Mesenchymal stem cell (in vitro differentiated cells and primary cell): ENCODE measurements at regions not wholly inside any gene's neighbourhood (a gene's known extent, or its start where the extent isn't known, plus 50 kb on each side); places are given as distances from the start of the nearest gene placed in this dataset.

Source experiments
- DNase-seq: peaks from one replicate; pipeline ENCODE4 v3.0.0-alpha.2; 2013
- H2AFZ ChIP-seq: one replicate; pipeline ENCODE4 v1.6.1; 2013; ENCODE audit warnings: low read depth, mild to moderate bottlenecking, control low read depth, inconsistent platforms, low read length, moderate library complexity
- H2AK5ac ChIP-seq: 2 replicates; pipeline ENCODE4 v1.6.1; 2013; ENCODE audit warnings: low read length, moderate library complexity, mild to moderate bottlenecking, inconsistent platforms; ENCODE audit not compliant: severe bottlenecking
- H2BK120ac ChIP-seq: one replicate; pipeline ENCODE4 v1.6.1; 2013; ENCODE audit warnings: low read depth, mild to moderate bottlenecking, inconsistent platforms, low read length, moderate library complexity
- H2BK12ac ChIP-seq, 2 experiments: one replicate each; pipeline ENCODE4 v1.6.1; 2013; ENCODE audit warnings: inconsistent platforms in 2 of 2, low read length in 2 of 2, mild to moderate bottlenecking in 2 of 2, moderate library complexity in 2 of 2, control low read depth in 1 of 2
- H2BK15ac ChIP-seq: one replicate; pipeline ENCODE4 v1.6.1; 2013; ENCODE audit warnings: mild to moderate bottlenecking, low read depth, inconsistent platforms; ENCODE audit not compliant: poor library complexity, severe bottlenecking
- H2BK5ac ChIP-seq: 2 replicates; pipeline ENCODE4 v1.6.1; 2013; ENCODE audit warnings: low read depth, mild to moderate bottlenecking, low read length, control low read depth, inconsistent platforms; ENCODE audit not compliant: poor library complexity, severe bottlenecking
- H3K14ac ChIP-seq, 2 experiments: one replicate each; pipeline ENCODE4 v1.6.1; 2013; ENCODE audit warnings: inconsistent platforms in 2 of 2, low read length in 2 of 2, control low read depth in 1 of 2, mild to moderate bottlenecking in 1 of 2, moderate library complexity in 1 of 2
- H3K18ac ChIP-seq, 2 experiments: one replicate each; pipeline ENCODE4 v1.6.1; 2013; ENCODE audit warnings: inconsistent platforms in 2 of 2, low read length in 2 of 2, control low read depth in 1 of 2, low read depth in 1 of 2, mild to moderate bottlenecking in 1 of 2
- H3K23ac ChIP-seq, 2 experiments: one replicate each; pipeline ENCODE4 v1.6.1; 2013; ENCODE audit warnings: inconsistent platforms in 2 of 2, low read length in 2 of 2, mild to moderate bottlenecking in 2 of 2, moderate library complexity in 2 of 2, control low read depth in 1 of 2
- H3K27ac ChIP-seq: 2 replicates; pipeline ENCODE4 v1.5.1; 2013; ENCODE audit warnings: mild to moderate bottlenecking, moderate library complexity, low read length, control low read depth, inconsistent platforms; ENCODE audit not compliant: poor library complexity, severe bottlenecking
- H3K27me3 ChIP-seq, 2 experiments: 2 replicates each; pipeline versions ENCODE4 v1.6.1 to v1.7.0; 2013; ENCODE audit warnings: low read length in 2 of 2, mild to moderate bottlenecking in 2 of 2, moderate library complexity in 2 of 2, control low read depth in 1 of 2, inconsistent platforms in 1 of 2; ENCODE audit not compliant: control insufficient read depth in 1 of 2, insufficient read depth in 1 of 2
- H3K36me3 ChIP-seq, 2 experiments: 2 replicates each; pipeline versions ENCODE4 v1.6.1 to v1.7.0; 2013; ENCODE audit warnings: low read length in 2 of 2, control low read depth in 1 of 2, inconsistent platforms in 1 of 2, low read depth in 1 of 2, mild to moderate bottlenecking in 1 of 2; ENCODE audit not compliant: insufficient read depth in 2 of 2, control insufficient read depth in 1 of 2
- H3K4ac ChIP-seq, 2 experiments: one replicate each; pipeline ENCODE4 v1.6.1; 2013; ENCODE audit warnings: inconsistent platforms in 2 of 2, low read length in 2 of 2, mild to moderate bottlenecking in 2 of 2, moderate library complexity in 2 of 2, control low read depth in 1 of 2, low read depth in 1 of 2
- H3K4me1 ChIP-seq: 2 replicates; pipeline ENCODE4 v1.6.1; 2013; ENCODE audit warnings: low read depth, low read length, control low read depth; ENCODE audit not compliant: control insufficient read depth, insufficient read depth
- H3K4me2 ChIP-seq: 2 replicates; pipeline ENCODE4 v1.6.1; 2013; ENCODE audit warnings: low read length, mild to moderate bottlenecking, inconsistent platforms; ENCODE audit not compliant: poor library complexity, severe bottlenecking
- H3K4me3 ChIP-seq, 2 experiments: 2 replicates each; pipeline versions ENCODE4 v1.5.1 to v1.7.0; 2013; ENCODE audit warnings: low read length in 2 of 2, mild to moderate bottlenecking in 2 of 2, control low read depth in 1 of 2, low read depth in 1 of 2; ENCODE audit not compliant: insufficient read depth in 1 of 2
- H3K79me1 ChIP-seq: replicated peaks from 2 replicates; pipeline ENCODE4 v1.6.1; 2013; ENCODE audit warnings: mild to moderate bottlenecking, control low read depth, low read length, inconsistent platforms; ENCODE audit not compliant: poor library complexity, severe bottlenecking
- H3K9ac ChIP-seq: 2 replicates; pipeline ENCODE4 v1.7.0; 2013; ENCODE audit warnings: mild to moderate bottlenecking, low read length, moderate library complexity
- H3K9me3 ChIP-seq: 2 replicates; pipeline ENCODE4 v1.7.0; 2013; ENCODE audit warnings: mild to moderate bottlenecking, low read length; ENCODE audit not compliant: control insufficient read depth
- H4K8ac ChIP-seq: one replicate; pipeline ENCODE4 v1.6.1; 2013; ENCODE audit warnings: inconsistent platforms, mild to moderate bottlenecking, low read length, moderate library complexity
- H4K91ac ChIP-seq: one replicate; pipeline ENCODE4 v1.6.1; 2013; ENCODE audit warnings: mild to moderate bottlenecking, low read length, inconsistent platforms
- WGBS: methylation state at CpG from one replicate; pipeline ENCODE4 v1.1.7; 2013; ENCODE audit warnings: mixed read lengths; 5-methylcytosine and 5-hydroxymethylcytosine counted together

DNA sequence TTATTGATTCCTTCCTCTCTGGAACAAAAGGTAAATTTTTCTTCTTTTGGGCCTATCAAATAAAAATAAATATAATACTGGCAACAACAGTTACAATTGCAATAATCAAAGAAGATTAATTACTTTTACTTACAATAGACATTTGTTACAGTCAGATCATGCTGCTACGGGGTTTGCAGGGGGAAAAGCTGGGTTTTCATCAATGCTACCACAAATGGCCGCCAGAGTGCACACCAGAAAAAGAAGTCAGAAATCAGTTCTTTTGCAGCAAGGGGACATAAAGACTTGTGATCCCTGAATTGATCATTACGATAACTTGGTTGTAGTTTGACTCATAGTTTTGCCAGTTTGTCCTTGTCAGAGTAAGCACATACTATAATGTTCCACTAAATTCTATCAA is 714.5 kb upstream of the EYS start:
- no peaks in the 10 kb centered on the region for H3K4me1 ChIP-seq
- no peak overlapping the region for H2BK12ac ChIP-seq
- no peaks in the 10 kb centered on the region for H3K27me3 ChIP-seq
- no peak overlapping the region for H2AK5ac ChIP-seq
- H3K9me3 ChIP-seq, result no peaks in the 10 kb centered on the region
- no peak overlapping the region for H4K8ac ChIP-seq
- H3K4me3 ChIP-seq, result no peak overlapping the region
- 56% methylated on average over 3 of the region's 3 CpGs for WGBS
- H3K23ac ChIP-seq, result no peak overlapping the region
- H2BK5ac ChIP-seq, result no peak overlapping the region
- H3K4me2 ChIP-seq, result no peak overlapping the region
- no peak overlapping the region for H2BK15ac ChIP-seq
- no peak overlapping the region for H3K4ac ChIP-seq
- DNase-seq, result peak; percentile 9
- H3K27ac ChIP-seq, result no peak overlapping the region
- H2AFZ ChIP-seq, result no peak overlapping the region
- no peaks in the 10 kb centered on the region for H3K36me3 ChIP-seq
- no peaks in the 10 kb centered on the region for H3K79me1 ChIP-seq
- no peak overlapping the region for H3K9ac ChIP-seq
- H4K91ac ChIP-seq, result no peak overlapping the region
- no peak overlapping the region for H3K14ac ChIP-seq
- no peak overlapping the region for H3K18ac ChIP-seq
- no peak overlapping the region for H2BK120ac ChIP-seq

DNA sequence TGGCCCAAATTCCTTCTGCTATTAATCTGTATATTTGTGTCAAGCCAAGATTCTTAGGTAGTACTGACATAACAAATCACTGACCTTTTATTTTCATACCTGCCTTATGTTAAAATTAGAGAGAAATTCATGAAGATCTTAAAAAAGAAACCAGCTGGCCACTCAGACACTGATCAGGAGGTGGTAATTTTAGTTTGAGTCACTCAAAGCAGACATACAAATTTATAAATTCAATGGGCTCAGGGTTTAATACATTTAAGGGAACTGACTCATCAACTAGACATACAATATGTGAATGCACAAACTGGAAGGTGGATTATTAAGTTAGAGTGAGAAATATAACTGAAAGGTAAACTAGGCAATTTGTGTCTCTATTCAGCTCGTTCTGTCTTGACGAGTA is 711.9 kb upstream of the EYS start:
- no peaks in the 10 kb centered on the region for H3K36me3 ChIP-seq
- no peak overlapping the region for H2BK120ac ChIP-seq
- no peaks in the 10 kb centered on the region for H3K4me1 ChIP-seq
- no peak overlapping the region for H2BK12ac ChIP-seq
- H3K23ac ChIP-seq, result no peak overlapping the region
- H2BK15ac ChIP-seq, result no peak overlapping the region
- H2AK5ac ChIP-seq, result no peak overlapping the region
- WGBS, result 100% methylated on average over 2 of the region's 2 CpGs
- H4K91ac ChIP-seq, result no peak overlapping the region
- no peak overlapping the region for H3K4me2 ChIP-seq
- no peaks in the 10 kb centered on the region for H3K9me3 ChIP-seq
- H3K4ac ChIP-seq, result no peak overlapping the region
- no peak overlapping the region for H3K9ac ChIP-seq
- no peak overlapping the region for H3K18ac ChIP-seq
- no peak overlapping the region for H4K8ac ChIP-seq
- no peak overlapping the region for H3K4me3 ChIP-seq
- no peaks in the 10 kb centered on the region for H3K27me3 ChIP-seq
- H3K79me1 ChIP-seq, result no peaks in the 10 kb centered on the region
- no peak overlapping the region for H3K14ac ChIP-seq
- DNase-seq, result no peak
- H2BK5ac ChIP-seq, result no peak overlapping the region
- no peak overlapping the region for H3K27ac ChIP-seq
- no peak overlapping the region for H2AFZ ChIP-seq

DNA sequence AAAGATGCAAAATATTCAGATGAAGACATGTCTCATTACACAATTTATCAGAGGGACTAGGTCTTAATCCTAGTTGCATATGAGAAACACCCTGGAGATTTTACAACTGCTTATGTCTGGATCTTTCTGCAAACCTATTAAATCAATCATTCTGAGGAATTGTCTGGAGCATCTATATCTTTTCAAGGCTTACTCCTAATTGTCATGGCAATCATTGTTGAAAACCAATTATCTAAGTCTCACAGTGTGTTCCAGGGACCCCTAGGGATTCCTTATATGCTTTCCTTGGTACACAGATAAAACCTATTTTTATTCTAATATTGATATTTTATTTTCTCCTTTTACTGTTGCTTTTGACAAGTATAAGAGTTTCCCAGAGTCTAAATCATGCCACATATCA is 696.9 kb upstream of the EYS start:
- H4K8ac ChIP-seq, result no peak overlapping the region
- H3K9ac ChIP-seq, result no peak overlapping the region
- no peak overlapping the region for H3K27ac ChIP-seq
- no peak overlapping the region for H2BK12ac ChIP-seq
- H4K91ac ChIP-seq, result no peak overlapping the region
- H3K18ac ChIP-seq, result no peak overlapping the region
- no peaks in the 10 kb centered on the region for H3K4me1 ChIP-seq
- H3K36me3 ChIP-seq, result no peaks in the 10 kb centered on the region
- H3K4me2 ChIP-seq, result no peak overlapping the region
- H3K4ac ChIP-seq, result no peak overlapping the region
- H3K9me3 ChIP-seq, result no peaks in the 10 kb centered on the region
- no peak overlapping the region for H2BK5ac ChIP-seq
- H3K27me3 ChIP-seq, result no peaks in the 10 kb centered on the region
- H2AFZ ChIP-seq, result no peak overlapping the region
- no peak for DNase-seq
- H3K79me1 ChIP-seq, result no peaks in the 10 kb centered on the region
- H3K23ac ChIP-seq, result no peak overlapping the region
- H2AK5ac ChIP-seq, result no peak overlapping the region
- no peak overlapping the region for H3K4me3 ChIP-seq
- H2BK15ac ChIP-seq, result no peak overlapping the region
- no peak overlapping the region for H2BK120ac ChIP-seq
- H3K14ac ChIP-seq, result no peak overlapping the region

DNA sequence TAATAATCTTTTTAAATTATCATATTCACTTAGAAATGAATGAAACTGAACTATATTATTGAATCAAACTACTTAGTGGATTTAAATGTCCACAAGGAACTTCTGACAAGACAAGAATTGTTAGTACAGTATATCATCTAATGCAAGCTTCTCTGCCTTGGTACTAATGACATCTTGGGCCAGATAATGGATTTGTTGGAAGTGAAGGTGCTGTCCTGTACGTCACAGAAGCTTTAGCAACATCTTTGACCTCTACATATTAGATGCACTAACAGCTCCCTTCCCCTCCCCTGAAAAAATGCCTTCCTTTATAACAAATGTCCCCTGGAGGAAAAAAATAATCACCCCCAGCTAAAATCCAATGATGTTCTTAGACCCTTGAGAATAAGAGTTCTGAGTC is 695.8 kb upstream of the EYS start:
- Histone ChIP-seq H2BK12ac (no peak overlapping the region), H3K79me1 (no peaks in the 10 kb centered on the region), H3K4me2 (no peak overlapping the region), H3K4me3 (no peak overlapping the region), H3K18ac (no peak overlapping the region), H4K8ac (no peak overlapping the region), H4K91ac (no peak overlapping the region), H3K14ac (no peak overlapping the region), H2BK15ac (no peak overlapping the region), H3K36me3 (no peaks in the 10 kb centered on the region), H3K4ac (no peak overlapping the region), H3K23ac (no peak overlapping the region), H3K9me3 (no peaks in the 10 kb centered on the region), H2BK5ac (no peak overlapping the region), H2AK5ac (no peak overlapping the region), H3K4me1 (no peaks in the 10 kb centered on the region), H3K27ac (no peak overlapping the region), H2AFZ (no peak overlapping the region), H2BK120ac (no peak overlapping the region), H3K27me3 (no peaks in the 10 kb centered on the region), H3K9ac (no peak overlapping the region)
- 91% methylated on average over 1 of the region's 1 CpG for WGBS
- DNase-seq, result no peak
